ENCODE measurements at regions not wholly inside any gene's neighbourhood (a gene's known extent, or its start where the extent isn't known, plus 50 kb on each side); places are given as distances from the start of the nearest gene placed in this dataset.
"Not testable (repeated sequence)": the region's sequence is repeated elsewhere in the genome, so short reads cannot be mapped to it uniquely, and the experiment has no call there.

DNA sequence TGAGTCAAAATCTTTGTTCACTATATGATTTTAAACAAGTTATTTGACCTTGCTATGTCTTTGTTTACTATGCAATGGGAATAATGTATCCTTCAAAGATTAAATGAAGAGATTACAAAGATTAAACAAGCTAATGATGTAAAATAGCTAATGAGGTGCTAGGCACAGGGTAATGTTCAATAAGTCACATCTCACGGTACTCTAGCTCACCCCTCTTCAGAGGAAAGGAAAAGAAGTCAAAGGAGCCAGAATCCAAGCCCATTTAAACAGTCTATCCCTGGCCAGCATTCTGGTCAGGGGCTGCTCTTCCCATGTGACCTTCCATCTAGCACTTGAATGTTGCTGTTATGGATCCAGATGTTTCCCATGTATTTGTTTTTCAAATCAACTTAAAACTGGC is 412.4 kb upstream of the CAMK1G start:
- no peak for DNase-seq (ENCODE audit: low read depth)
- no peak overlapping the region for H3K4me3 ChIP-seq (ENCODE audit: low read depth, low read length)
- TF ChIP-seq CTCF (conservative IDR thresholded peaks at IDR 0.05; ENCODE audit: low read depth, low read length), result no peak

GRCh38 chr1:209172286-209172685 is 411.2 kb upstream of the CAMK1G start:
- DNase-seq (ENCODE audit: low read depth), result no peak
- no peak for TF ChIP-seq CTCF (conservative IDR thresholded peaks at IDR 0.05; ENCODE audit: low read depth, low read length)
- no peak overlapping the region for H3K4me3 ChIP-seq (ENCODE audit: low read depth, low read length)

DNA sequence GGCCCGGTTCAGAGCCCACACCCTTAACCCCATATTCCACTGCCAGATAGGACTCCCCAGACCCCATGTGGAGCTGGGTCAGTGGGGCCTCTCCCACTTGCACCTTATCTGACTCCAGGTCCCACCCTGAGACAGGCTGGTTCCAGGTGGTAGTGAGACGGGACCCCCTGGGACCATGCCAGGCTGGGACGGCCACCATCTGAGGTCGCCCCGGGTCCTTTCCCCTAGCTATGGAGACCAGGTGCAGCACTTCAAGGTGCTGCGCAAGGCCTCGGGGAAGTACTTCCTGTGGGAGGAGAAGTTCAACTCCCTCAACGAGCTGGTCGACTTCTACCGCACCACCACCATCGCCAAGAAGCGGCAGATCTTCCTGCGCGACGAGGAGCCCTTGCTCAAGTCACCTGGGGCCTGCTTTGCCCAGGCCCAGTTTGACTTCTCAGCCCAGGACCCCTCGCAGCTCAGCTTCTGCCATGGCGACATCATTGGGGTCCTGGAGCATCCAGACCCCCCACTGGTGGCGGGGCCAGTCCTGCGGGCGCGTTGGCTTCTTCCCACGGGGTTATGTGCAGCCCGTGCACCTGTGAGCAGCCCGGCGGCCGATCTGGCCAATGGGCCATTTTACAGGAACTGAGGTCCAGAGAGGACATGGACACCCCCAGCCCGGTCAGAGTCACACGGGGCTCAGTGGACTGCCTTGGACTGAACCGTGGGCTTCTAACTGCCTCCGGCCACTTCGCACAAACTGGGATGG is 410.5 kb upstream of the CAMK1G start:
- H3K4me3 ChIP-seq (ENCODE audit: low read depth, low read length); DNase-seq (ENCODE audit: low read depth): not testable (repeated sequence)

DNA sequence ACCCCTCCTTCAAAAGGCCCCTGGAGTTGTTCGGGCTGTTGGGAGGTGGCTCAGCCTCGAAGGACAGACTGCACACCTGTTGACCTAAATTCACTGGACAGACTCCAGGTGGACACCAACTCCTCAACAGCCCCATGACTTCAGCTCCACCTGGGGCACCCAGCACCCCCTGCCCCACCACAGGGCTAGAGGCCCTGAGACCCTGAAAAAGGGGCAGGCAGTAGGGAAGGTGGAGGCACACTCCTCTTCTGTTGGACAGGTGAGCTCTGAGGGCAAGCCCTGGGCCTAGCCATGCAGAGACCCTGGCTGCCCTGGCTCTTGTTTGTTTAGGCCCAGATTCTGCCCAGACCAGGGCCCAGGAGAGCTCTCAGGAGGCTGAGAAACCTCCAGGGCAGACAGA is 409.7 kb upstream of the CAMK1G start:
- not testable (repeated sequence) for H3K4me3 ChIP-seq (ENCODE audit: low read depth, low read length); DNase-seq (ENCODE audit: low read depth)

DNA sequence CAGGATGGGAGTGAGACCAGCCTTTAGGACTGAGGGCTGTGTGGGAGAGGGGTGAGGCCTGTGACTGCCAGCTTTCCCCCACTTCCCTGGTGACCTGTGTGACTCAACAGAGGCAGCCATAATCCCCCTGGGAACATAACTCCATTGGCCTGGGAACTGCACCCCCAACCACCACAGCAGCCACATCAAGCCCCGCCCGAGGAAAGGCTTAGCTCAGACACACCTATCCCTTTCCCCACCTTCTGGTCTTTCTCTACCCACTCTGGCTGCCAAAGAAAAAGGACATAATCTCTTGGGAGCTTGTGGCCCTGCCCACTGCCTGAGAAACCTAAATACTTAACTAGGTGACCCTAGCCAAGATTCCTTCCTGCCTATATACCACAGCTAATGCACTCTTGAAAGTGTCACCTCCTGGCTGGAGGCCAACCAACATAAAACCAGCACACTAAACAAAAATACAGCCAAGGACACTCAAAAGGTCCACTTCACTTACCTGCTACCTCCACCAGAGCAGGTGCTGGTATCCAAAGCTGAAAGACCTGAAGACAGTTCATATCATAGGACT is 406.6 kb upstream of the CAMK1G start:
- no peak for DNase-seq (ENCODE audit: low read depth)
- no peak overlapping the region for H3K4me3 ChIP-seq (ENCODE audit: low read depth, low read length)
- TF ChIP-seq CTCF (conservative IDR thresholded peaks at IDR 0.05; ENCODE audit: low read depth, low read length), result no peak

- TF ChIP-seq CTCF (conservative IDR thresholded peaks at IDR 0.05; ENCODE audit: low read depth, low read length), result no peak
- H3K4me3 ChIP-seq (ENCODE audit: low read depth, low read length), result no peak overlapping the region
- DNase-seq (ENCODE audit: low read depth), result no peak
These were observed 400.3 kb upstream of the CAMK1G start for GRCh38 chr1:209183195-209183594.

DNA sequence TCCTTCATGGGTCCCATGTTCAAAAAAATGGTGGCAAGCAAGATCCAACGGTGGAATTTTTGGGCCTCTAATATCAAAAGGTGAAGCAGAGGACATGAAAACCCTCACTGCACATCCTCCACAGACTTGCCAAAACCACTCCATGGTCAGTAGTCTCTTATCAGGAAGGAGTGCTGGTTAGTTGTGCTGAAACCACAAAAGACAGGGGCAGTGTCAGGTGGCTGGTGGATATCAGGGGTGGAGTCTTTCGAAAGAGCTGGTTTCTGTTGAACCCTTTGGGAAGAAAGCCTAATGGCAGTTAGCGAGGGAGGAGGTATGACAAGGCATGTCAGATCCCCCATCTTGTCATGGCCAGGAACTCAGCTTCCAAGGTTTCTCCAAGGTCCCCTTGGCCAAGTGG is 395.9 kb upstream of the CAMK1G start:
- no peak for DNase-seq (ENCODE audit: low read depth)
- no peak overlapping the region for H3K4me3 ChIP-seq (ENCODE audit: low read depth, low read length)
- no peak for TF ChIP-seq CTCF (conservative IDR thresholded peaks at IDR 0.05; ENCODE audit: low read depth, low read length)

GRCh38 chr1:209190591-209191261 is 392.8 kb upstream of the CAMK1G start:
- DNase-seq (ENCODE audit: low read depth), result no peak
- TF ChIP-seq CTCF (conservative IDR thresholded peaks at IDR 0.05; ENCODE audit: low read depth, low read length), result peak; percentile 89
- no peak overlapping the region for H3K4me3 ChIP-seq (ENCODE audit: low read depth, low read length)
